Prostate gland (tissue), 2 donors: ENCODE measurements at regions not wholly inside any gene's neighbourhood (a gene's known extent, or its start where the extent isn't known, plus 50 kb on each side); places are given as distances from the start of the nearest gene placed in this dataset.

Experiments used
- DNase-seq: peaks from one replicate; pipeline ENCODE4 v3.0.0-alpha.2; 2019; ENCODE audit warnings: low spot score
- H3K27ac ChIP-seq, 2 donors: fragments of 200-600 bp; sonication (generic); 2 replicates each; pipeline ENCODE4 v1.5.1; 2017 to 2019
- H3K27me3 ChIP-seq: fragments of 200-600 bp; sonication (generic); replicated peaks from 2 replicates; pipeline ENCODE4 v1.5.1; 2019; ENCODE audit not compliant: insufficient read depth
- H3K36me3 ChIP-seq, 2 donors: fragments of 200-600 bp; sonication (generic); 1 replicate in 1 of 2; 2 replicates in 1 of 2; pipeline versions ENCODE4 v1.5.1 to v1.8.1; 2017 to 2019
- H3K4me1 ChIP-seq: fragments of 200-600 bp; sonication (generic); replicated peaks from 2 replicates; pipeline ENCODE4 v1.5.1; 2019
- H3K4me3 ChIP-seq, 2 donors: fragments of 200-600 bp; sonication (generic); 2 replicates each; pipeline ENCODE4 v1.5.1; 2017 to 2019
- H3K9me3 ChIP-seq: fragments of 200-600 bp; sonication (generic); 2 replicates; pipeline ENCODE4 v1.5.1; 2017
- POLR2A ChIP-seq: fragments of 450-650 bp; IDR thresholded peaks from one replicate; pipeline ENCODE4 v1.6.1; 2016; ENCODE audit warnings: antibody characterized with exemption, mild to moderate bottlenecking
- POLR2AphosphoS5 ChIP-seq: sonication (generic); formaldehyde crosslinking; IDR thresholded peaks from one replicate; pipeline ENCODE4 v1.6.1; 2017; ENCODE audit warnings: antibody characterized with exemption
- WGBS: methylation state at CpG from one replicate; pipeline ENCODE4 v1.1.5; 2018; 5-methylcytosine and 5-hydroxymethylcytosine counted together
- intact Hi-C: fragments of 100-400 bp; cut with DNase I; formaldehyde crosslinking; loops from one replicate; pipeline ENCODE4 v1.14.2; 2022
- TF ChIP-seq, protein P1 (sequence below), 4 experiments: fragments of 200-600 bp in 2 of 4; fragments of 450-650 bp in 2 of 4; sonication (generic) in 2 of 4; IDR thresholded peaks; 1 replicate in 3 of 4; 2 replicates in 1 of 4; pipeline ENCODE4 v1.5.1; 2016 to 2019; ENCODE audit warnings: antibody characterized with exemption in 4 of 4, mild to moderate bottlenecking in 2 of 4, moderate library complexity in 2 of 4

GRCh38 chr9:17083258-17083657 is 51.6 kb upstream of the CNTLN start:
- WGBS: 75% methylated on average over 7 of the region's 7 CpGs
- Histone ChIP-seq H3K36me3 (no peaks in the 10 kb centered on the region), H3K9me3 (no peaks in the 10 kb centered on the region), H3K27me3 (no peaks in the 10 kb centered on the region), H3K27ac (no peak overlapping the region), H3K4me1 (no peaks in the 10 kb centered on the region), H3K4me3 (no peak overlapping the region)
- DNase-seq: no peak
- TF ChIP-seq POLR2AphosphoS5: no peak
- TF ChIP-seq POLR2A: no peak
- TF ChIP-seq, protein P1, sequence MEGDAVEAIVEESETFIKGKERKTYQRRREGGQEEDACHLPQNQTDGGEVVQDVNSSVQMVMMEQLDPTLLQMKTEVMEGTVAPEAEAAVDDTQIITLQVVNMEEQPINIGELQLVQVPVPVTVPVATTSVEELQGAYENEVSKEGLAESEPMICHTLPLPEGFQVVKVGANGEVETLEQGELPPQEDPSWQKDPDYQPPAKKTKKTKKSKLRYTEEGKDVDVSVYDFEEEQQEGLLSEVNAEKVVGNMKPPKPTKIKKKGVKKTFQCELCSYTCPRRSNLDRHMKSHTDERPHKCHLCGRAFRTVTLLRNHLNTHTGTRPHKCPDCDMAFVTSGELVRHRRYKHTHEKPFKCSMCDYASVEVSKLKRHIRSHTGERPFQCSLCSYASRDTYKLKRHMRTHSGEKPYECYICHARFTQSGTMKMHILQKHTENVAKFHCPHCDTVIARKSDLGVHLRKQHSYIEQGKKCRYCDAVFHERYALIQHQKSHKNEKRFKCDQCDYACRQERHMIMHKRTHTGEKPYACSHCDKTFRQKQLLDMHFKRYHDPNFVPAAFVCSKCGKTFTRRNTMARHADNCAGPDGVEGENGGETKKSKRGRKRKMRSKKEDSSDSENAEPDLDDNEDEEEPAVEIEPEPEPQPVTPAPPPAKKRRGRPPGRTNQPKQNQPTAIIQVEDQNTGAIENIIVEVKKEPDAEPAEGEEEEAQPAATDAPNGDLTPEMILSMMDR (IDR thresholded peaks at IDR 0.05): no peak
- intact Hi-C loops: no loop called here

DNA sequence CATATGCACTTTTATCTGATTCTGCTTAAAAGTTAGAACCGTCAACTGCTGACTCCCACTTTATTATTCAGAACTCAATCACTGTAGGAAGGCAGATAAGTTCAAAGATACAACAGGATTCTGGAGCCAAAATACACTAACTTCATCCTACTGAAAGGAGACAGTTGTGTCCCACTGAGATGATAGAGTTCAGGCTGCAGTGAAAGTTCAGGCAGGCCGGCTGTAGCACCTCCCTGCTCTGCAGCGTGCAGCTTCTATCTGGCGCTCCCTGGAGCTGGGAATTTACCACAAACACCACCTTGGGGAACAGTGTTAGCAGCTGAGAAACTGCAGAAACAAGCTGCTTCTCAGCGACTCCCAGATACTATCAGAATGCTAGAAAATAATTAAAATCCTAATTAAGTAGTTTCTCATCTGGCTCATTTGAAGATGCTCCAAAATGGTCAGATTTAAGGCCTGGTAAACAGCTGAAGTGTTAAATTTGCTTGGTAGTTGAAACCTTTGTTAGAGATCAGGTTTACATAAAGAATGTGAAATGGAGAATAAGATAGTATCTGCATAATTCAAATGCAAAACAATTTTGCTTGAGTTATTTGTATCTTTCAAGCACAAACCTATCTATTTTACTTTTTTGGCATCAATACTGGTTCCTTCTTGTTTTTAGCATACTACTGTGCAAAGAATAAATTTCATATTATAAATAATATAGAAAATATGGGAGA is 52.3 kb upstream of the CNTLN start:
- H3K9me3 ChIP-seq: no peaks in the 10 kb centered on the region
- no peak overlapping the region for H3K4me3 ChIP-seq
- WGBS: 5% methylated on average over 5 of the region's 5 CpGs
- intact Hi-C loops: no loop called here
- no peak for DNase-seq
- no peaks in the 10 kb centered on the region for H3K27me3 ChIP-seq
- H3K27ac ChIP-seq: no peak overlapping the region
- TF ChIP-seq, protein P1 (IDR thresholded peaks at IDR 0.05): no peak
- no peak for TF ChIP-seq POLR2AphosphoS5
- no peak for TF ChIP-seq POLR2A
- no peaks in the 10 kb centered on the region for H3K36me3 ChIP-seq
- no peaks in the 10 kb centered on the region for H3K4me1 ChIP-seq

- Histone ChIP-seq H3K9me3 (no peaks in the 10 kb centered on the region), H3K4me3 (no peak overlapping the region), H3K36me3 (no peaks in the 10 kb centered on the region), H3K27ac (no peak overlapping the region), H3K4me1 (no peaks in the 10 kb centered on the region), H3K27me3 (no peaks in the 10 kb centered on the region)
- TF ChIP-seq POLR2A: no peak
- no peak for TF ChIP-seq POLR2AphosphoS5
- TF ChIP-seq, protein P1 (IDR thresholded peaks at IDR 0.05): no peak
- DNase-seq: no peak
- WGBS: over 99% methylated on average over 2 of the region's 2 CpGs
- intact Hi-C loops: no loop called here
Measured at GRCh38 chr9:17081814-17082213, 53.0 kb upstream of the CNTLN start.

- Histone ChIP-seq H3K4me1 (no peaks in the 10 kb centered on the region), H3K9me3 (no peaks in the 10 kb centered on the region), H3K4me3 (no peak overlapping the region), H3K27ac (no peak overlapping the region), H3K27me3 (no peaks in the 10 kb centered on the region), H3K36me3 (no peaks in the 10 kb centered on the region)
- 92% methylated on average over 8 of the region's 8 CpGs for WGBS
- DNase-seq: no peak
- intact Hi-C loops: no loop called here
- no peak for TF ChIP-seq POLR2A
Measured at GRCh38 chr9:17081351-17081750, 53.5 kb upstream of the CNTLN start.

DNA sequence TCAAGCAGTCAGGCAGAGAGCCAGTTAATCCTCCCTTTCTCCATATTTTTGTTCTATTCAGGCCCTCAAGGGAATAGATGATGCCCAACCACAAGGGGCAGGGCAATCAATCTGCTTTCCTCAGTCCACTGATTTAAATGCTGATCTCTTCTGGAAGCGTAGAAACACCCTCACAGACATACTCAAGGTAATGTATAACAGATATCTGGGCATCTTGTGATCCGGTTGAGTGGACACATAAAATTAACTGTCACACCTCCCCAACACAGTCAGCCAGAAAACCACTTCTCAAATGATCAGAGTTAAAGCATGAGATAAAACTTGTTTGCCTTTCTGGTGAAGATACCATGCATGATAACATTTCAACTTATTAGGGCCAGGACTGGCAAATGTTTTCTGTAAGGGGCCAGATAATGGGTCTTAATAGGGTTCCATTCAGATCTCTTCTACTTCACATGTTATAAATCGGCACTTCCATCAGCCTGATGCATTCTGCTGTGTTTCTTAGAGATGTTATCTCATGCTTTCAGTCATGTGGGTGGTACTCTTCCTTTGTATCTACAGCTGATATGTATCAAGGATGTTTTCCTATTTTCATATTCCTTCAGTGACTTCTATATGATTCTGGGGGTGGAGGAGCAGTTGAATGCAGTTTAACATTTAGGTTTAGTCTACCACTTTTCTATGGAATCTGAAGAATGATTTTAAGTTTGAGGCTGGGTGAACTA is 58.9 kb upstream of the CNTLN start:
- Histone ChIP-seq H3K27me3 (no peaks in the 10 kb centered on the region), H3K4me3 (no peak overlapping the region), H3K36me3 (no peaks in the 10 kb centered on the region), H3K9me3 (no peaks in the 10 kb centered on the region), H3K27ac (no peak overlapping the region), H3K4me1 (no peaks in the 10 kb centered on the region)
- 58% methylated on average over 3 of the region's 3 CpGs for WGBS
- DNase-seq: no peak
- TF ChIP-seq POLR2AphosphoS5 (no peak), POLR2A (no peak)
- TF ChIP-seq, protein P1 (IDR thresholded peaks at IDR 0.05): no peak
- intact Hi-C loops: no loop called here
